Inflammatory macrophage treated with lipopolysaccharide for 1 hour (primary cell): ENCODE measurements at regions not wholly inside any gene's neighbourhood (a gene's known extent, or its start where the extent isn't known, plus 50 kb on each side); places are given as distances from the start of the nearest gene placed in this dataset.

ENCODE experiments used
- DNase-seq, 2 donors: peaks; one replicate each; pipeline ENCODE4 v3.0.0-alpha.2; 2020 to 2022

- no peak for DNase-seq
Observed at GRCh38 chr3:162213956-162214355, 717.3 kb downstream of the OTOL1 start.

GRCh38 chr3:162217647-162218046 is 721.0 kb downstream of the OTOL1 start:
- no peak for DNase-seq

GRCh38 chr3:162218479-162218878 is 721.9 kb downstream of the OTOL1 start:
- DNase-seq, result no peak

GRCh38 chr3:162224746-162225145 is 728.1 kb downstream of the OTOL1 start:
- DNase-seq, result no peak

- no peak for DNase-seq
Observed at GRCh38 chr3:162236949-162237348, 740.3 kb downstream of the OTOL1 start.

- no peak for DNase-seq
Observed at GRCh38 chr3:162250782-162251181, 754.2 kb downstream of the OTOL1 start.

GRCh38 chr3:162262129-162262528 is 765.5 kb downstream of the OTOL1 start:
- no peak for DNase-seq

- DNase-seq, result no peak
Observed at GRCh38 chr3:162263596-162263995, 767.0 kb downstream of the OTOL1 start.

GRCh38 chr3:162269636-162270458 is 773.2 kb downstream of the OTOL1 start:
- DNase-seq, result no peak

- no peak for DNase-seq
Observed at GRCh38 chr3:162274070-162274469, 777.5 kb downstream of the OTOL1 start.

GRCh38 chr3:162278834-162279233 is 782.2 kb downstream of the OTOL1 start:
- no peak for DNase-seq

- DNase-seq, result no peak
Observed at GRCh38 chr3:162285259-162285658, 788.7 kb downstream of the OTOL1 start.

- no peak for DNase-seq
Observed at GRCh38 chr3:162287600-162287999, 791.0 kb downstream of the OTOL1 start.

GRCh38 chr3:162292409-162292808 is 795.8 kb downstream of the OTOL1 start:
- no peak for DNase-seq

GRCh38 chr3:162295323-162295983 is 798.8 kb downstream of the OTOL1 start:
- DNase-seq, result no peak

- DNase-seq, result no peak
Observed at GRCh38 chr3:162302983-162303624, 806.5 kb downstream of the OTOL1 start.

GRCh38 chr3:162317046-162317445 is 820.4 kb downstream of the OTOL1 start:
- no peak for DNase-seq

GRCh38 chr3:162328649-162329048 is 832.0 kb downstream of the OTOL1 start:
- no peak for DNase-seq

- DNase-seq, result no peak
Observed at GRCh38 chr3:162329514-162329913, 832.9 kb downstream of the OTOL1 start.

- DNase-seq, result no peak
Observed at GRCh38 chr3:162332344-162332743, 835.7 kb downstream of the OTOL1 start.

GRCh38 chr3:162334537-162334936 is 837.9 kb downstream of the OTOL1 start:
- DNase-seq, result no peak

- no peak for DNase-seq
Observed at GRCh38 chr3:162337630-162338029, 841.0 kb downstream of the OTOL1 start.

- DNase-seq, result no peak
Observed at GRCh38 chr3:162338514-162338913, 841.9 kb downstream of the OTOL1 start.

GRCh38 chr3:162348912-162349311 is 852.3 kb downstream of the OTOL1 start:
- DNase-seq, result no peak
